ENCODE measurements at regions not wholly inside any gene's neighbourhood (a gene's known extent, or its start where the extent isn't known, plus 50 kb on each side); places are given as distances from the start of the nearest gene placed in this dataset.

DNA sequence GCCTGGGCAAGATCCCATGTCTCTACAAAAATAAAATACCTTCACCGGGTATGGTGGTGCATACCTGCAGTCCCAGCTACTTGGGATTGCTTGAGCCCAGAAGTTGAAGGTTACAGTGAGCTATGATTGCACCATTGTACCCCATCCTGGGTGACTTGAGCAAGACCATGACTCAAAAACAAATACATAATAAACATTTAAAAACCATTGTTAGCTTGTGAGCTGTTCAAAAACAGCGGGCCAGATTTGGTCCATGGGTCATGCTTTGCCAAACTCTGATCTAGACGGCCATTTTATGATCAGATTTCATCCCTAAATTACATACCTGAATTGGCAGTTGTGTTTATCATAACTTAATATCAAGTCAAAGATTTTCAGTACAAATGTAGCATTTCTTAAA, 76.0 kb upstream of the GPM6B start:
- Mint-ChIP-seq H3K36me3 (no peaks in the 10 kb centered on the region), H3K27me3 (no peaks in the 10 kb centered on the region), H3K27ac (no peak overlapping the region), H3K4me1 (no peaks in the 10 kb centered on the region), H3K4me3 (no peak overlapping the region), H3K9me3 (no peaks in the 10 kb centered on the region)
- no peak for ATAC-seq

DNA sequence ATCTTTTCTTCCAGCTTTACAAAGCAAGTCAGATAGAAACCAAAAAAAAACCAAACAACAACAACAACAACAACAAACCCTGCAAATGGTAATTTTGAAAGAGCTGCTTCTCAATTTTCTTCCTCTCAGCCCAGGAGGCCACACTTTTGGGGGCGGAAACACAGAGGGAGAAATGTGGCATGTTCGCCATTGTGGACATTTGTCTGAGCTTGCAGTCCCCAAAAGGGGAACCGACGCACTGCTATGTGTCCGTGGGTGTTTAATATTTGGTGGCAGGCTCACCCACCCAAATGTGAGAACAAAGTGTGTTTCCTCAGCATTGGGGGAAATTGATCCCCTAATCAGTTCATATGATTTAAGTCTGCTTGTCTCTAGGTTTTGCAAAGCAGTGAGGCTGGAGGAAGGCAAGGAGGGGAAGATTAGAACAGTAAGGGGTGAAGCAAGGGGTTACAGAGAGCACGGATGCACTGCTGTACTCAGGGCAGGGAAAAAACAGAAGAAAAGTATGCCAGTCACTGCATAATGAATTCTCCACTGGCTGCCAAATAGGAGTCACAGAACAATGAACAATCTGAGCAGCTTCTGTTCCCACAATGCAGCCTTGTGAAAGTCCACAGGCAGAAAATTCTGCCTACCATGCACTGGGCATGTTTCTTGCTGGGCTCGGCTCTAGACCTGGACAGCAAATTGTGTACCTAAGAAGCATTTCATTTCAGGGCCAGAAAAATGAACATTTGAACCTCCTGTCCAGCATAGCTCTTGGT, 74.7 kb upstream of the GPM6B start:
- Mint-ChIP-seq H3K27me3 (no peaks in the 10 kb centered on the region), H3K9me3 (no peaks in the 10 kb centered on the region), H3K4me3 (no peak overlapping the region), H3K4me1 (no peaks in the 10 kb centered on the region), H3K36me3 (no peaks in the 10 kb centered on the region), H3K27ac (no peak overlapping the region)
- no peak for ATAC-seq

DNA sequence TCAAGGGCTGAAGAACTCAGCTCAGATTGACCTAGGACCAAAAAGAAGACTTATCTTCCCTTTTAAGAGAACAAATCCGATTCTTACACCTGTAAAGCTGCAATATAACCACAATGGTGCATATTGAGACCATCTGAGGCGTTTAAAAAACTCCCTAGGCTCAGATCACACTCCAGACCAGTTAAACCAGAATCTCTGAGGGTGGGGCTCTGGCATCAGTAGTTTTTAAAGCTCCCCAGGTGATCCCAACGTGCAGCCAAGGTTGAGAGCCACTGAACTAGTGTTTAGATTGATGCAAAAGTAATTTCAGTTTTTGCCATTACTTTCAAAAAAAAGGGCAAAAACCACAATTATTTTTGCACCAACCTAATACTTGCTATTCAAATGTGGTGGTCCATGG, 73.9 kb upstream of the GPM6B start:
- no peak for ATAC-seq

GRCh38 chrX:13888284-13888683, 71.4 kb upstream of the GPM6B start:
- no peak for ATAC-seq
- no peaks in the 10 kb centered on the region for H3K9me3 Mint-ChIP-seq
- no peak overlapping the region for H3K27ac Mint-ChIP-seq
- H3K4me3 Mint-ChIP-seq = no peak overlapping the region
- no peaks in the 10 kb centered on the region for H3K36me3 Mint-ChIP-seq
- no peaks in the 10 kb centered on the region for H3K27me3 Mint-ChIP-seq
- no peaks in the 10 kb centered on the region for H3K4me1 Mint-ChIP-seq

More for the DNA sequence above, 73.9 kb upstream of the GPM6B start:
- Mint-ChIP-seq H3K4me3 (no peak overlapping the region), H3K36me3 (no peaks in the 10 kb centered on the region), H3K9me3 (no peaks in the 10 kb centered on the region), H3K27me3 (no peaks in the 10 kb centered on the region), H3K27ac (no peak overlapping the region), H3K4me1 (no peaks in the 10 kb centered on the region)

GRCh38 chrX:13885591-13885990, 68.7 kb upstream of the GPM6B start:
- no peaks in the 10 kb centered on the region for H3K9me3 Mint-ChIP-seq
- no peak overlapping the region for H3K4me3 Mint-ChIP-seq
- no peaks in the 10 kb centered on the region for H3K4me1 Mint-ChIP-seq
- no peak for ATAC-seq
- H3K27ac Mint-ChIP-seq = no peak overlapping the region
- H3K27me3 Mint-ChIP-seq = no peaks in the 10 kb centered on the region
- H3K36me3 Mint-ChIP-seq = no peaks in the 10 kb centered on the region

- no peak overlapping the region for H3K27ac Mint-ChIP-seq
- H3K36me3 Mint-ChIP-seq = no peaks in the 10 kb centered on the region
- ATAC-seq = no peak
- no peaks in the 10 kb centered on the region for H3K9me3 Mint-ChIP-seq
- no peak overlapping the region for H3K4me3 Mint-ChIP-seq
- no peaks in the 10 kb centered on the region for H3K4me1 Mint-ChIP-seq
- H3K27me3 Mint-ChIP-seq = peaks cover 12% of the 10 kb centered on the region
Measured at GRCh38 chrX:13876652-13877051, 59.8 kb upstream of the GPM6B start.

GRCh38 chrX:13875572-13875971, 58.7 kb upstream of the GPM6B start:
- Mint-ChIP-seq H3K27me3 (peaks cover 16% of the 10 kb centered on the region), H3K4me3 (no peak overlapping the region), H3K9me3 (no peaks in the 10 kb centered on the region), H3K27ac (no peak overlapping the region), H3K36me3 (no peaks in the 10 kb centered on the region), H3K4me1 (no peaks in the 10 kb centered on the region)
- ATAC-seq = no peak

- Mint-ChIP-seq H3K36me3 (no peaks in the 10 kb centered on the region), H3K4me3 (no peak overlapping the region), H3K27ac (no peak overlapping the region), H3K9me3 (no peaks in the 10 kb centered on the region), H3K27me3 (peaks cover 16% of the 10 kb centered on the region), H3K4me1 (peaks cover 10% of the 10 kb centered on the region)
- no peak for ATAC-seq
Measured at GRCh38 chrX:13868591-13868990, 51.7 kb upstream of the GPM6B start.

Measured in stimulated activated memory B cell treated with anti-CD40 and anti-IgM and Interleukin-4, amounts not matched to agents 10 μg/mL and 1 μg/mL and 100 μg/mL, for 72 hours (primary cell).